OCI-LY7 (cell line): ENCODE measurements at regions not wholly inside any gene's neighbourhood (a gene's known extent, or its start where the extent isn't known, plus 50 kb on each side); places are given as distances from the start of the nearest gene placed in this dataset.

Experiments
- BruUV-seq: library from RNA; stranded (reverse); fragments of 400-500 nt; replicated peaks from 2 replicates; lab custom pipeline; 2021; lab: Mats Ljungman, UMichigan
- CTCF ChIA-PET: fragments of 300-600 bp; sonication (Branson Sonifier 250); formaldehyde crosslinking; loops from one replicate; lab custom pipeline; 2022; ENCODE audit warnings: antibody characterized with exemption; ENCODE audit not compliant: unreplicated experiment; lab: Charles Lee
- POLR2A ChIA-PET: fragments of 300-600 bp; sonication (Branson Sonifier 250); formaldehyde crosslinking; loops from one replicate; lab custom pipeline; 2022; ENCODE audit warnings: antibody characterized with exemption; lab: Charles Lee
- DNase-seq: peaks from one replicate; pipeline ENCODE4 v3.0.0-alpha.2; 2015; ENCODE audit warnings: low spot score
- H2AFZ ChIP-seq: fragments of 200-600 bp; sonication (generic), shearing (Covaris generic); 2 replicates; pipeline ENCODE4 v1.6.1; 2014; ENCODE audit warnings: mild to moderate bottlenecking, antibody characterized with exemption, low read length, moderate library complexity
- H3K27ac ChIP-seq: fragments of 200-600 bp; sonication (generic); 2 replicates; pipeline ENCODE4 v1.5.1; 2014; ENCODE audit warnings: mixed run types, low read depth, mild to moderate bottlenecking, moderate library complexity, low read length, inconsistent platforms; ENCODE audit not compliant: poor library complexity, severe bottlenecking
- H3K36me3 ChIP-seq: fragments of 200-600 bp; sonication (generic); 2 replicates; pipeline ENCODE4 v1.6.1; 2014; ENCODE audit warnings: mild to moderate bottlenecking, antibody characterized with exemption, low read length, moderate library complexity, mixed read lengths; ENCODE audit not compliant: insufficient read depth
- H3K4me1 ChIP-seq: fragments of 200-600 bp; sonication (generic); 2 replicates; pipeline ENCODE4 v1.5.1; 2014; ENCODE audit warnings: mild to moderate bottlenecking, low read length; ENCODE audit not compliant: insufficient read depth, poor library complexity, severe bottlenecking
- H3K4me2 ChIP-seq: fragments of 200-600 bp; sonication (generic); 2 replicates; pipeline ENCODE4 v1.6.1; 2014; ENCODE audit warnings: mild to moderate bottlenecking, low read length
- H3K4me3 ChIP-seq: fragments of 200-600 bp; sonication (generic); 2 replicates; pipeline ENCODE4 v1.5.1; 2014; ENCODE audit warnings: mild to moderate bottlenecking, low read depth, low read length; ENCODE audit not compliant: poor library complexity, severe bottlenecking
- H3K79me2 ChIP-seq: fragments of 200-600 bp; sonication (generic); 2 replicates; pipeline ENCODE4 v1.6.1; 2016; ENCODE audit warnings: low read depth, mild to moderate bottlenecking, low read length, moderate library complexity, mixed read lengths; ENCODE audit not compliant: insufficient read depth
- H3K9me2 ChIP-seq: fragments of 200-600 bp; sonication (generic); 2 replicates; pipeline ENCODE4 v1.6.1; 2016; ENCODE audit warnings: mild to moderate bottlenecking, low read length, mixed read lengths; ENCODE audit not compliant: insufficient read depth
- H3K9me3 ChIP-seq: fragments of 200-600 bp; sonication (generic); 2 replicates; pipeline ENCODE4 v1.6.1; 2014; ENCODE audit warnings: mild to moderate bottlenecking, mixed run types, low read length, mixed read lengths
- H4K20me1 ChIP-seq: fragments of 200-600 bp; sonication (generic); 2 replicates; pipeline ENCODE4 v1.6.1; 2014; ENCODE audit warnings: mild to moderate bottlenecking, antibody characterized with exemption, low read length, moderate library complexity, mixed read lengths; ENCODE audit not compliant: insufficient read depth
- EZH2phosphoT487 ChIP-seq: fragments of 200-600 bp; sonication (generic); IDR thresholded peaks from 2 replicates; pipeline ENCODE4 v1.6.1; 2018; ENCODE audit warnings: low read depth, borderline replicate concordance, mild to moderate bottlenecking, mixed run types, antibody characterized with exemption, low read length, moderate library complexity, mixed read lengths
- intact Hi-C: fragments of 100-400 bp; cut with micrococcal nuclease; formaldehyde crosslinking; loops from one replicate; pipeline ENCODE4 v1.10.0; 2022; ENCODE audit not compliant: unreplicated experiment
- TF ChIP-seq, protein P1 (sequence below): fragments of 200-600 bp; sonication (generic); conservative IDR thresholded peaks from 2 replicates; pipeline ENCODE4 v1.5.1; 2014; ENCODE audit warnings: mild to moderate bottlenecking, antibody characterized with exemption, low read length, moderate library complexity, mixed read lengths

DNA sequence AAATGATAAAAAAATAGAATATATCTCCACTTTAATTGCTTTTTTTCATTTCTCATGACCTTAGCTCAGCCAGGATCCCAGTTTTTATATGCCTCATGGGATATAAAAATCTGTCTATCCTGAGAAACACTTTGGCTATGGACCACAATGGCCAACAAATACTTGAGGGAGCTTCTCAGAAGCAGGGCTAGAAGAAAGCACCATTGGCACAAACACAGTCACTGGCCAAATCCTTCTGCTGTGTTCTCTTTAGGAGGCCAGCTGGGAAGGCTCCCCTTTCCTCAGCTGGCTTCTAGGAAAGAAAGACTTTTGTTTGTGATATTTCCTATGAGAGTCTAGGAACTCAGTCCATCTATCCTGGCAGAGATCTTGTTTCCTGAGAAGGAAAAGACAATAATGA is 856.2 kb upstream of the GHITM start:
- Histone ChIP-seq H3K79me2 (no peaks in the 10 kb centered on the region), H3K9me3 (no peaks in the 10 kb centered on the region), H2AFZ (no peak overlapping the region), H4K20me1 (no peaks in the 10 kb centered on the region), H3K4me1 (no peaks in the 10 kb centered on the region), H3K4me2 (no peak overlapping the region), H3K27ac (no peak overlapping the region), H3K4me3 (no peak overlapping the region), H3K9me2 (no peaks in the 10 kb centered on the region), H3K36me3 (no peaks in the 10 kb centered on the region)
- no peak for DNase-seq
- CTCF ChIA-PET, result no interaction called here
- BruUV-seq, result no TSS peak
- POLR2A ChIA-PET, result no interaction called here
- intact Hi-C loops, result no loop called here
- no peak for TF ChIP-seq EZH2phosphoT487
- TF ChIP-seq, protein P1, sequence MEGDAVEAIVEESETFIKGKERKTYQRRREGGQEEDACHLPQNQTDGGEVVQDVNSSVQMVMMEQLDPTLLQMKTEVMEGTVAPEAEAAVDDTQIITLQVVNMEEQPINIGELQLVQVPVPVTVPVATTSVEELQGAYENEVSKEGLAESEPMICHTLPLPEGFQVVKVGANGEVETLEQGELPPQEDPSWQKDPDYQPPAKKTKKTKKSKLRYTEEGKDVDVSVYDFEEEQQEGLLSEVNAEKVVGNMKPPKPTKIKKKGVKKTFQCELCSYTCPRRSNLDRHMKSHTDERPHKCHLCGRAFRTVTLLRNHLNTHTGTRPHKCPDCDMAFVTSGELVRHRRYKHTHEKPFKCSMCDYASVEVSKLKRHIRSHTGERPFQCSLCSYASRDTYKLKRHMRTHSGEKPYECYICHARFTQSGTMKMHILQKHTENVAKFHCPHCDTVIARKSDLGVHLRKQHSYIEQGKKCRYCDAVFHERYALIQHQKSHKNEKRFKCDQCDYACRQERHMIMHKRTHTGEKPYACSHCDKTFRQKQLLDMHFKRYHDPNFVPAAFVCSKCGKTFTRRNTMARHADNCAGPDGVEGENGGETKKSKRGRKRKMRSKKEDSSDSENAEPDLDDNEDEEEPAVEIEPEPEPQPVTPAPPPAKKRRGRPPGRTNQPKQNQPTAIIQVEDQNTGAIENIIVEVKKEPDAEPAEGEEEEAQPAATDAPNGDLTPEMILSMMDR, result no peak

DNA sequence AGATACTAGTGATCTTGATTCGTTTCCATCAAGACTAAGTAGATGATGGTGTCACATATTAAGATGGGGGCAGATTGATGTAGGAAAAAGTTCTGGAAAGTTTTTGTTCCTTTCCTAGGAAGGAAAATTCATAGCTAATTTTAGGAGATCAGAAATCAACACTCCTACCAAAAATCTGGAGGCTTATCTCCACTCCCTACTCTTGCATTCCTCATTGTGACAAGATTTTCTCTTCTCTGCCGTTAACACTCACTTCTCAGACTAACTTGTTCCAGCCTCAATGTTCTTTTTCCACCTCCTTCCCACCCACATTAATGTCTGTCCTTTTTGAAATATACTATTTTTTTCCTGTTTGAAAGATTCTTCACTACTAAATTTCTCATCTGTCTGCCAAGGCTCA is 851.9 kb upstream of the GHITM start:
- H3K4me1 ChIP-seq, result no peaks in the 10 kb centered on the region
- H3K36me3 ChIP-seq, result no peaks in the 10 kb centered on the region
- TF ChIP-seq, protein P1, result no peak
- TF ChIP-seq EZH2phosphoT487, result no peak
- H3K9me3 ChIP-seq, result no peaks in the 10 kb centered on the region
- intact Hi-C loops, result no loop called here
- no peaks in the 10 kb centered on the region for H3K79me2 ChIP-seq
- no peak overlapping the region for H3K4me2 ChIP-seq
- H3K27ac ChIP-seq, result no peak overlapping the region
- BruUV-seq, result no TSS peak
- H3K4me3 ChIP-seq, result no peak overlapping the region
- no peaks in the 10 kb centered on the region for H3K9me2 ChIP-seq
- DNase-seq, result no peak
- ChIA-PET CTCF (no interaction called here), POLR2A (no interaction called here)
- H2AFZ ChIP-seq, result no peak overlapping the region
- no peaks in the 10 kb centered on the region for H4K20me1 ChIP-seq

- TF ChIP-seq, protein P1, result no peak
- no peak for TF ChIP-seq EZH2phosphoT487
- no peaks in the 10 kb centered on the region for H4K20me1 ChIP-seq
- DNase-seq, result no peak
- no peak overlapping the region for H3K27ac ChIP-seq
- intact Hi-C loops, result no loop called here
- no peaks in the 10 kb centered on the region for H3K79me2 ChIP-seq
- no peaks in the 10 kb centered on the region for H3K9me3 ChIP-seq
- ChIA-PET CTCF (no interaction called here), POLR2A (no interaction called here)
- H3K4me2 ChIP-seq, result no peak overlapping the region
- no TSS peak for BruUV-seq
- H3K9me2 ChIP-seq, result no peaks in the 10 kb centered on the region
- no peaks in the 10 kb centered on the region for H3K4me1 ChIP-seq
- H3K36me3 ChIP-seq, result no peaks in the 10 kb centered on the region
- H3K4me3 ChIP-seq, result no peak overlapping the region
- H2AFZ ChIP-seq, result no peak overlapping the region
These were observed 849.9 kb upstream of the GHITM start for GRCh38 chr10:83289373-83289772.
